HG03095 (cell line): ENCODE measurements at regions not wholly inside any gene's neighbourhood (a gene's known extent, or its start where the extent isn't known, plus 50 kb on each side); places are given as distances from the start of the nearest gene placed in this dataset.
"Not testable (repeated sequence)": the region's sequence is repeated elsewhere in the genome, so short reads cannot be mapped to it uniquely, and the experiment has no call there.

Experiments used
- ATAC-seq: cut with Tn5 transposase; IDR thresholded peaks from one replicate; pipeline ENCODE4 v1.9.1; 2021; ENCODE audit warnings: moderate library complexity; ENCODE audit not compliant: unreplicated experiment

GRCh38 chr10:23869548-23869947, 339.4 kb upstream of the KIAA1217 start:
- ATAC-seq = no peak

- ATAC-seq = no peak
These were observed 338.9 kb upstream of the KIAA1217 start for GRCh38 chr10:23869996-23870395.

- no peak for ATAC-seq
These were observed 338.0 kb upstream of the KIAA1217 start for GRCh38 chr10:23870651-23871610.

GRCh38 chr10:23872290-23872689, 336.6 kb upstream of the KIAA1217 start:
- ATAC-seq = no peak

GRCh38 chr10:23877791-23878320, 331.1 kb upstream of the KIAA1217 start:
- no peak for ATAC-seq

- ATAC-seq = no peak
These were observed 324.3 kb upstream of the KIAA1217 start for GRCh38 chr10:23884670-23885069.

- ATAC-seq = no peak
These were observed 323.1 kb upstream of the KIAA1217 start for GRCh38 chr10:23885853-23886252.

- no peak for ATAC-seq
These were observed 322.6 kb upstream of the KIAA1217 start for GRCh38 chr10:23886355-23886754.

GRCh38 chr10:23891301-23891700, 317.6 kb upstream of the KIAA1217 start:
- no peak for ATAC-seq

- no peak for ATAC-seq
These were observed 316.6 kb upstream of the KIAA1217 start for GRCh38 chr10:23892296-23892695.

- ATAC-seq = no peak
These were observed 311.7 kb upstream of the KIAA1217 start for GRCh38 chr10:23897267-23897666.

GRCh38 chr10:23897861-23898260, 311.1 kb upstream of the KIAA1217 start:
- ATAC-seq = no peak

GRCh38 chr10:23899166-23899565, 309.8 kb upstream of the KIAA1217 start:
- ATAC-seq = no peak

GRCh38 chr10:23910291-23910690, 298.6 kb upstream of the KIAA1217 start:
- no peak for ATAC-seq

- no peak for ATAC-seq
These were observed 296.0 kb upstream of the KIAA1217 start for GRCh38 chr10:23912884-23913404.

GRCh38 chr10:23914641-23915040, 294.3 kb upstream of the KIAA1217 start:
- ATAC-seq = no peak

GRCh38 chr10:23917251-23917840, 291.6 kb upstream of the KIAA1217 start:
- ATAC-seq = no peak

- no peak for ATAC-seq
These were observed 290.7 kb upstream of the KIAA1217 start for GRCh38 chr10:23918090-23918723.

GRCh38 chr10:23918839-23919238, 290.1 kb upstream of the KIAA1217 start:
- ATAC-seq = no peak

- no peak for ATAC-seq
These were observed 281.2 kb upstream of the KIAA1217 start for GRCh38 chr10:23927576-23928325.

GRCh38 chr10:23934023-23934422, 274.9 kb upstream of the KIAA1217 start:
- ATAC-seq = not testable (repeated sequence)
